GM21576 (cell line): ENCODE measurements at regions not wholly inside any gene's neighbourhood (a gene's known extent, or its start where the extent isn't known, plus 50 kb on each side); places are given as distances from the start of the nearest gene placed in this dataset.
"Not testable (repeated sequence)": the region's sequence is repeated elsewhere in the genome, so short reads cannot be mapped to it uniquely, and the experiment has no call there.

Experiments used
- ATAC-seq: cut with Tn5 transposase; IDR thresholded peaks from one replicate; pipeline ENCODE4 v1.9.1; 2021; ENCODE audit warnings: mild to moderate bottlenecking, moderate library complexity; ENCODE audit not compliant: unreplicated experiment

DNA sequence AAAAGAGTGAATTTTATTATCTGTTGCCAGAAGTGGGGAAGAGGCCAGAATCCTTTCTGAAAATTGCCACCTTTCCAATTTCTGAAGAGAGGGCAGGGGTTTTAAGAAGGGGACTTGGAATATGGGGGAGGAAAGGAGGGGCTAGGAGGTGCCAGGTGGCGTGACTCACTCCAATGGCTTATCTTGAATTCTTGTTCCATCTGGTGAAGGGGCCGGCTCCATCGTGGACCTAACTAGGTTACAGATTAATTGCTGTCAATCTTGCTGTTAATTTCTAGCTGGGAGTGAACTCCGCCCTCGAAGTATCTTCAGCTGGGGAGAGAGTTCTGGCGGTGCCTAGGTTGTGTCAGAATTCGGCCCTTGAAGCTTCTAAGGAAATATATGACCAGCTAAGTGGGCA lies 138.7 kb downstream of the YTHDC2 start:
- no peak for ATAC-seq

GRCh38 chr5:113654828-113655227 lies 141.3 kb downstream of the YTHDC2 start:
- no peak for ATAC-seq

DNA sequence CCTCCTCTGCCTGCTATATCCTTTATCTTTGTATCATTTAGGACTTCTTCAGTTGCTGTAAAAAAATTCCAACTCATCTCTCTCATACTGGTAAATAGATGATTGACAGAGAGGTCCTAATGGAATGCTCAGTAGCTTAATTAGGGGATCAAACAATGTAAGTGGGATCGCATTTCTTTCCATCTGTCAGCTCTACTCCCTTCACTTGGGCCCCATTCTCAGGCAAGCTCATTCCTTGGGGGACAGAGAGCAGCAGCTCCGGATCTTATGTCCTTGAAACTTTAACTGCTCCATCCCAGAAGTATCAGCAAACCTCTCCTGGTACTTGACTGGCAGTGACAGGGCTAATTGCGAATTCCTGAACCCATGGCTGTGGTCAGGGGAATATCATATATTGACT lies 146.7 kb downstream of the YTHDC2 start:
- no peak for ATAC-seq

DNA sequence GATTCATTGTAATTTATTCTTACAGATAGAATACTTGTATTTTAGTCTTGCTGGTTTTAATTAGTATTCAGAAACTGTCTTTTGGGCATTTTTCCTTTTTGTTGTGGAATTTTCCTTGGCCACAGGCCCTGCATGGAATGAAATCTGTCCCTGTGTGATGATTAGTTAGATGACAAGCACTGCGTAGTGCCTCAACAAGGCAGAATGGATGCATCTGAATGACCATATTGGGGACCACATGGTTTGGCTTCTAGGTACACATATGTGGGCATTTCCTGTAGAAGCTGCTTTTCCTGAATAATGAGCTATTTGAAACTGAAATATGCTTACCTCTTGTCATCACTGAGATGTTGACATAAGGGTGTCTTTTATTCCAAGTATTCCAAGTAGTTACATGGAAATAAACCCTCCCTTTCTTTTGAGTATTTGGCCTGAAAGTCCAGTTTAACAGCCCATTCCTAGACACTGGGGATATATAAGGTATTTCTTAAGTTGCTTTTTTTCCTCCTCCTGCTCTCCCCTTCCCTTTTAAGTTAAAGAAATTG lies 147.3 kb downstream of the YTHDC2 start:
- no peak for ATAC-seq

- no peak for ATAC-seq
Observed at GRCh38 chr5:113663879-113664541, 150.5 kb downstream of the YTHDC2 start.

GRCh38 chr5:113673041-113673440 lies 159.5 kb downstream of the YTHDC2 start:
- ATAC-seq, result no peak

DNA sequence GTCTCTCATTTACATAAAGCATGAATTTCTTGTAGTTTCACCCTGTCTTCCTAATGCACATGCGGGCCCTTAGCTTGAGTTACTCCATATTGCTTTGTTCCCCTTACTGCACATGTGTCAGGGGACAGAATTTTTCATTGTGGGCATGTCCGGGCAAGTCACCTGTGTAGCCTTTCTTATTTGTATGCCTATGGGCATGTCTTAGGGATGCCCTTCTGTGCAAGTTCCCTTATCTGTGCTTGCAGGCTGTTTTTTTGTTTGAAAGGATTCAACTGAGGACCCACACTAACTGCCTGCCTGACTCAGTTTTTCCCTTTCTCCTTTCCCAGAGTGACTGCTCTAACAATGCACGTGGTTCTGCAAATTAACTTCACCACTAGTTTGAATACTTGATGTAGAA lies 161.7 kb downstream of the YTHDC2 start:
- ATAC-seq, result no peak

DNA sequence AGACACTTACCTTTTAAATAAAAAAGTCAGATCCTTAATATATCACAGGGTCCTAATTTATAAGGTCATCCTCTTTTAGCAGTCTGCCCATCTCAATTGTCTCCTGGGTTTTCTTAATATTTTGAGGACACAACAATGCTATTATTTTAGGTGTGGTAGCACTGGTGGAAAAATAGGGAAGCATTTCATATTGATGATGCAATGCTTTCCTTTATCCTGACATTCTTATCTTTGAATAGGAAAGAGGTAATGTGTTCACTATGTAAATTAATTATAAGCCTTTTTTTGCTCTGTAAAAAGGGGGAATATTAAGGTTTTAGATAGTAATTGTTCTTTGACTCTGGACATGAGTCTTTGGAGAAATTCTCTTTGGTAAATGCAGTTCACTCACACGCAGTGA lies 164.7 kb downstream of the YTHDC2 start:
- no peak for ATAC-seq

GRCh38 chr5:113678924-113679575 lies 165.6 kb downstream of the YTHDC2 start:
- peak; percentile 73 for ATAC-seq

GRCh38 chr5:113680534-113680933 lies 167.0 kb downstream of the YTHDC2 start:
- ATAC-seq, result no peak

DNA sequence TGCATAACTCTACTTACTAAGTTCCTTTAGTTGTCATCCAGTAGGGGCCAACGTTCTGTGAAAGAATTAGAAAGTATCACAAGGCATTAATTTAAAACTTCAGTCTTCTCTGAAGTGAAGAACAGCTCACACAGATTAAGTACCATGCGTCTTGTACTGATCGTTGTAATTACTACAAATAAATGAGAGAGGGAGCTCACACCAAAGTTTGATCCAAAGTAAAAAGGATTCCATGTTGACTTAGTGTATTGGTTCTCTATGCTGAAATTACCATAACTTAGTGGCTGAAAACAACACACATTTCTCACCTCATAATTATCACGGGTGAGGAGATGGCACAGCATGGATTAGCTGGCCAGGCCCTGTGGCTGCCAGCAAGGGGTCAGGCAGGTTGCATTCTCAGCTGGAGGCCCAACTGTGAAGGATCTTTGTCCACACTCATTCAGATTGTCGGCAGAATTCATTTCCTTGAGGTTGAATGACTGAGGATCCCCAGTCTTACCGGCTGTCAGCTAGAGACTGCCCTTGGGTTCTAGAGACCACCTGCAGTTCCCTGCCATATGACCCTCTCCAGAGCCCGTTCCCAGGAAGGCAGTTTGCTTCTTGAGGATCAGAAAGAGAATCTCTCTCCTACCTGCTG lies 169.1 kb downstream of the YTHDC2 start:
- no peak for ATAC-seq

GRCh38 chr5:113683211-113683610 lies 169.7 kb downstream of the YTHDC2 start:
- no peak for ATAC-seq

DNA sequence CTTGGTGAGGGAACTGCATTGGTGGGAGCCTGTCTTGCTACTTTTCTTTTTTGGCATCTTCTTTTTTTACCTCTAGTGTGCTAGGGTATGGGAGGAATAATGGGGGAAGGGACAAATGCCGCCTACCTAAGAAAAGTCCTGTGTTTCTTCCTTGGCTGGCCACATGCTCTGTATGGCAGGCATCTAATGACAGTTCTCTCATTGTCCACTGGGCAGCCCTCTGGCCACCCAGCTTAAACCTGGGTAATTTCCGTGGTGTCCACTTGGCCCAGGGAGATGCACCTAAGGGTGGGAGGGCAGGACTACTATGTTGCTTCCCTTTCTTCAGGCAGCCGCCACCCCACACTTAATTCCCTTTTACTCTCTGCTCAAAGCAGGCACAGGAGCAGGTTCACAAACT lies 173.1 kb downstream of the YTHDC2 start:
- ATAC-seq, result no peak

DNA sequence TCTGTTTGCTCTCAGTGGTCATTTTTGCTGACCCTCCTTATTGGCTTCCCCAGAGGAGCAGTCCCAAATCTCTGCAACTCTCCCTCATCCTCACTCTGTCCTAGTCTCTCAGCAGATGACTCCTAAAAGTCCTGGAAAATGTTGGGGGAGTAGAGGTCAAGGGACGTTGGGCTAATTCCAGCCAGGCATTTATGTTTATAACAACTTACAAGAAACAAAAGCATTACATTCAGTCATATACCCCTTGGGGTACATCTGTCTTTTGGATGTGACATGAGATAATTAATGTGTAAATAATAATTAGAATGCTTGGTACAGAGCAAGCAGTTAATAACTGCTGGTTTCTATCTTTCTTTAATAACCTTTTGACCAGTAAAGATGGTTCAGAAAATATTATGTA lies 176.2 kb downstream of the YTHDC2 start:
- no peak for ATAC-seq

DNA sequence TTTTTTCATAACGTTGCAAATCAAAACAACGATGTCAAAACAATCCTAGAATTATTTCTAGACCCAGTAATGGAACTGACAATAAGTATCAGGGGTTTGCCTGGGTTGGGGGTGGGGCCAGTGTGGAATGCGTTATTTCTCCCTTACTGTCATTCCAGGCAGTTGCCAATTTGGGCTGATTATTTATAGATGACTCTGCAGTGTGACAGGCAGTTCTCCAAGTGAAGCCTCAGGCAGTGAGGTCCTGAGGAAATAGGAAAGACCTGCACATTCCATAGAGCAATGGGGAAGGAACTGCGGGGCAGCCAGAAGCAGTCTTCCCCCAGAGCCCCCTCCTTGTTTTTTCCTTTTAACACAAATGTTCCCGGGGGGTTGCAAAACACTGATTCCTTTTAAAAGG lies 179.0 kb downstream of the YTHDC2 start:
- ATAC-seq, result no peak

DNA sequence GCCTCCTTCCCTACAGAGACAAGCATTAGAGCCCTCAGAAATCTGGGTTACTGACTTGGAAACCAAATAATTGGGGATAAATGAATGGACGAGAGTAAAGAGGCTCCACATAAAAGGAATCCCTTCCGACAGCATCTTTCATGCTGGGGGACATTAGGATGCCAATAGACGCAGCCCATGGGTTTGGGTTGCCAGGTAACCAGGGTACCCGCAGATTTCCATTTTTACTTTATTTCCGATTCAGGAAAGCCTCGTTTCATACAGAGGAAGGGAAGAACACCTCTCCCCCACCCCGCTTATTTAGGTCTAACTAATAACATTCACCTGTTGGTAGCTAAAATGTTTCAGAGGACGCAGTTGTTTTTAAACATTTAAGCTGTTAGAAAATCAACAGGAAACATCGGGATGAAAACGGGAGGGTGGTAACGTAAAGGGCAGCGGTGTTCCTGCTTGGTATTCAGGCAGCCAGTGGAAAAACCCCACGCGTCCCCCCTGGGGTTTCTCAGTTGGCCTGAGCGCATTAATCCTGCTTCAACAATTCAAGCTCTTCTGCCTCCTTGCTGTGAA lies 179.5 kb downstream of the YTHDC2 start:
- no peak for ATAC-seq

DNA sequence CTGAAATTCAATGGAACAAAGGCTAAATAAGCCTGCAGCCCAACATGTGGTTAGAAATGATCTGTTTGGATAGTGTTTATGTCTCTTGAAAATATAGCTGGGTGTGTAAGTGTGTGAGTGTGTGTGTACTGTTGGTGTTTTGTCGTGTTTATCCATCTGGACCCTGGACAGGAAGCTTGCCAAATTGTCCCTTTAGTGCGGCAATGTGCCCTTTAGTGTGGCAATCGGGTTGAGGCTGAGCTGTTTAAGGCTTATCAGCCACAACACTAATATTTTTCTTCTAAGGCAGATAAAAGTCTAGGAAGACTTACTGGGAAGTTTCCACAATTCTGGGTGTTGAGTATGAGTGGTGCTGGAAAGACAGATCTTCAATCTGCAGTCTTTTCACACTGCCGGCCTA lies 180.2 kb downstream of the YTHDC2 start:
- ATAC-seq, result no peak

GRCh38 chr5:113694576-113694975 lies 181.1 kb downstream of the YTHDC2 start:
- no peak for ATAC-seq

DNA sequence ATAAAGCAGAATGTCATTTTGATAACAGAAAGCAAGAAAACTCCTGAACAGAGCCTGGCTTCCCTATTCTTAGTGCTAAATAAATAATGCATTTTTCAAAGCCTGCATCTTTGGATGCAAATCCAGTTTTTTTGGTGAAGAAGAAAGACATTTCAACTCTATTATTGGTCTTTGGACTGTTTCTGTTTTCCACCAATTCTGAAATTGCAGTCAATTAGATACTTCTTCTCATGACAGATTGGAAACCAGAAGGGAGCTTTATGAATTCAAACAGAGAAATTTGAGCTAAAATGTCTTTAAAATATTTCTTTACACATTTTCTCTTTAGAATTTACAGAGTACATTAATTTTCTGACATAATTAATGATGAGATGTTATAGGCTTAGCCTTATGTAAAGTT lies 189.8 kb downstream of the YTHDC2 start:
- no peak for ATAC-seq

DNA sequence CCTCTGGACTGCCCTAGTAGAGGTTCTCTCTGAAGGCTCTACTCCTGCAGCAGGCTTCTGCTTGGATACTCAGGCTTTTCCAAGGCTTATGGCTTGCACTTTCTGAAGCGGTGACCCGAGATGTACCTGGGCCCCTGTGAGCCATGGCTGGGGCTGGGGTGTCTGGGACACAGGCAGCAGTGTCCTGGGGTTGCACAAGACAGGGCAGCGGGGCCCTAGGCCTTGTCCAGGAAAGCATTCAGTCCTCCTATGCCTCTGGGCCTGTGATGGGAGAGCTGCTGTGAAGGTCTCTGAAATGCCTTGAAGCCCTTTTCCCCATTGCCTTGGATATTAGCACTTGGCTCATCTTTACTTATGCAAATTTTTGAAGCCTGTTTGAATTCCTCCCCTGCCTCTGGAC lies 192.2 kb downstream of the YTHDC2 start:
- no peak for ATAC-seq

- no peak for ATAC-seq
Observed at GRCh38 chr5:113713051-113713450, 199.6 kb downstream of the YTHDC2 start.

DNA sequence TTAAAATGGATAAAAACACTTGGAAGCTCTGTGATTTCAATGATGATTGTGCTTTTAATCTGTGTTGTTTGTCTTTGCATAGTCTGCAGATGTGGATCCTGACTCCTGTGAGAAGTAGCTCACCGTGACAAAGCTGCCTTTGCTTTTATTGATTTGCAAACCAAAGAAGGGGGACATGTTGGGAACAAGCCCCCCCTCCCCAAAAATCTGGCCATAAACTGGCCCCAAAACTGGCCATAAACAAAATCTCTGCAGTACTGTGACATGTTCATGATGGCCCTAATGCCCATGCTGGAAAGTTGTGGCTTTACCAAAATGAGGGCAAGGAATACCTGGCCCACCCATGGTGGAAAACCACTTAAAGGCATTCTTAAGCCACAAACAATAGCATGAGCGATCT lies 202.4 kb downstream of the YTHDC2 start:
- not testable (repeated sequence) for ATAC-seq
